ENCODE measurements at regions not wholly inside any gene's neighbourhood (a gene's known extent, or its start where the extent isn't known, plus 50 kb on each side); places are given as distances from the start of the nearest gene placed in this dataset.

- Histone ChIP-seq H3K36me3 (ENCODE audit: control insufficient read depth, insufficient read depth, low read length) (no peaks in the 10 kb centered on the region), H2AK9ac (replicated peaks; ENCODE audit: low read depth, low read length, poor library complexity) (no peak overlapping the region), H3K27me3 (ENCODE audit: control insufficient read depth, insufficient read depth, low read length) (no peaks in the 10 kb centered on the region), H3K79me1 (ENCODE audit: low read depth in 1 of 2, low read length in 2 of 2) (no peaks in the 10 kb centered on the region), H4K8ac (ENCODE audit: low read depth in 2 of 2, low read length in 2 of 2) (no peak overlapping the region), H4K91ac (ENCODE audit: insufficient read depth, low read depth, low read length) (no peak overlapping the region), H4K5ac (ENCODE audit: low read depth, low read length) (no peak overlapping the region), H2AK5ac (ENCODE audit: low read depth, low read length) (no peak overlapping the region), H2BK5ac (ENCODE audit: low read depth, low read length, poor library complexity, severe bottlenecking) (peak overlapping the region; percentile 45), H3K27ac (ENCODE audit: insufficient read depth, low read length) (no peak overlapping the region), H3K23ac (ENCODE audit: low read depth, low read length) (no peak overlapping the region), H3K9ac (ENCODE audit: low read depth, low read length) (no peak overlapping the region), H3K4me2 (ENCODE audit: low read depth, low read length) (no peak overlapping the region), H2BK20ac (ENCODE audit: low read depth, low read length) (no peak overlapping the region), H3K9me3 (ENCODE audit: control insufficient read depth, insufficient read depth, low read length) (peaks cover 14% of the 10 kb centered on the region), H2BK120ac (ENCODE audit: low read depth, low read length) (no peak overlapping the region), H3K4me1 (ENCODE audit: control insufficient read depth, insufficient read depth, low read length) (no peaks in the 10 kb centered on the region), H2BK15ac (ENCODE audit: low read depth, low read length) (no peak overlapping the region), H3K18ac (ENCODE audit: low read depth, low read length) (no peak overlapping the region), H3K14ac (replicated peaks; ENCODE audit: low read depth, low read length) (no peak overlapping the region), H2AFZ (replicated peaks; ENCODE audit: low read length, poor library complexity) (no peak overlapping the region), H3K4ac (ENCODE audit: low read depth, low read length) (no peak overlapping the region), H4K20me1 (ENCODE audit: insufficient read depth, low read length) (no peaks in the 10 kb centered on the region), H3K56ac (ENCODE audit: extremely low read depth, insufficient read depth, low read length) (no peak overlapping the region), H3K4me3 (ENCODE audit: insufficient read depth, low read depth, low read length) (no peak overlapping the region), H3K9me1 (ENCODE audit: insufficient read depth, low read length) (no peaks in the 10 kb centered on the region)
- CTCF ChIA-PET = no interaction called here
- in situ Hi-C loops (cut with MboI; ENCODE audit: low sequenced_read_pairs) = no loop called here
- ATAC-seq (ENCODE audit: low read depth) = no peak
- no peak for DNase-seq
- TF ChIP-seq SMC3 (IDR thresholded peaks at IDR 0.05; ENCODE audit: low read depth, low read length) (no peak), USF2 (IDR thresholded peaks at IDR 0.05; ENCODE audit: low read depth, low read length) (no peak), BHLHE40 (IDR thresholded peaks at IDR 0.05; ENCODE audit: low read depth, low read length) (no peak)
- dilution Hi-C loops (cut with HindIII; ENCODE audit: low sequenced_read_pairs, unreplicated experiment) = no loop called here
- BruUV-seq (replicated peaks) = no TSS peak
- POLR2A ChIA-PET (ENCODE audit: unreplicated experiment) = no interaction called here
- intact Hi-C loops (cut with micrococcal nuclease) = no loop called here
- 51% methylated on average over 2 of the region's 3 CpGs; no CpG with 5 or more reads in 1 of the 2 experiments for WGBS, 2 experiments (ENCODE audit: extremely low coverage in 2 of 2, insufficient read length in 1 of 2)
These were observed 310.5 kb downstream of the MSX2 start for GRCh38 chr5:175034924-175035323.
